ENCODE measurements at regions not wholly inside any gene's neighbourhood (a gene's known extent, or its start where the extent isn't known, plus 50 kb on each side); places are given as distances from the start of the nearest gene placed in this dataset.

- no peak for DNase-seq (ENCODE audit: low read depth)
- H3K4me3 ChIP-seq (ENCODE audit: low read depth, low read length), result no peak overlapping the region
- no peak for TF ChIP-seq CTCF (IDR thresholded peaks at IDR 0.05; ENCODE audit: insufficient read depth, low read depth, low read length)
These were observed 155.1 kb upstream of the MBL2 start for GRCh38 chr10:52927678-52928077.

GRCh38 chr10:52923520-52923919 is 150.9 kb upstream of the MBL2 start:
- no peak for DNase-seq (ENCODE audit: low read depth)
- no peak overlapping the region for H3K4me3 ChIP-seq (ENCODE audit: low read depth, low read length)
- no peak for TF ChIP-seq CTCF (IDR thresholded peaks at IDR 0.05; ENCODE audit: insufficient read depth, low read depth, low read length)

GRCh38 chr10:52918714-52919305 is 146.2 kb upstream of the MBL2 start:
- TF ChIP-seq CTCF (IDR thresholded peaks at IDR 0.05; ENCODE audit: insufficient read depth, low read depth, low read length), result no peak
- no peak for DNase-seq (ENCODE audit: low read depth)
- no peak overlapping the region for H3K4me3 ChIP-seq (ENCODE audit: low read depth, low read length)

- TF ChIP-seq CTCF (IDR thresholded peaks at IDR 0.05; ENCODE audit: insufficient read depth, low read depth, low read length), result no peak
- H3K4me3 ChIP-seq (ENCODE audit: low read depth, low read length), result no peak overlapping the region
- no peak for DNase-seq (ENCODE audit: low read depth)
These were observed 142.8 kb upstream of the MBL2 start for GRCh38 chr10:52915391-52915790.

GRCh38 chr10:52911163-52911562 is 138.6 kb upstream of the MBL2 start:
- no peak overlapping the region for H3K4me3 ChIP-seq (ENCODE audit: low read depth, low read length)
- no peak for TF ChIP-seq CTCF (IDR thresholded peaks at IDR 0.05; ENCODE audit: insufficient read depth, low read depth, low read length)

GRCh38 chr10:52908478-52908877 is 135.9 kb upstream of the MBL2 start:
- no peak overlapping the region for H3K4me3 ChIP-seq (ENCODE audit: low read depth, low read length)
- no peak for DNase-seq (ENCODE audit: low read depth)
- TF ChIP-seq CTCF (IDR thresholded peaks at IDR 0.05; ENCODE audit: insufficient read depth, low read depth, low read length), result no peak

More at GRCh38 chr10:52911163-52911562, 138.6 kb upstream of the MBL2 start:
- DNase-seq (ENCODE audit: low read depth), result no peak

GRCh38 chr10:52906046-52906445 is 133.5 kb upstream of the MBL2 start:
- no peak for TF ChIP-seq CTCF (IDR thresholded peaks at IDR 0.05; ENCODE audit: insufficient read depth, low read depth, low read length)
- DNase-seq (ENCODE audit: low read depth), result no peak
- H3K4me3 ChIP-seq (ENCODE audit: low read depth, low read length), result no peak overlapping the region
